CD4-positive, alpha-beta T cell treated with Interleukin-15 for 1 hour (primary cell): ENCODE measurements at regions not wholly inside any gene's neighbourhood (a gene's known extent, or its start where the extent isn't known, plus 50 kb on each side); places are given as distances from the start of the nearest gene placed in this dataset.
"Not testable (repeated sequence)": the region's sequence is repeated elsewhere in the genome, so short reads cannot be mapped to it uniquely, and the experiment has no call there.

ENCODE experiments used
- DNase-seq: peaks from one replicate; pipeline ENCODE4 v3.0.0-alpha.2; 2020

- no peak for DNase-seq
Observed at GRCh38 chr5:173667702-173668101, 51.3 kb upstream of the BOD1 start.

GRCh38 chr5:173668245-173668800, 51.9 kb upstream of the BOD1 start:
- no peak for DNase-seq

- no peak for DNase-seq
Observed at GRCh38 chr5:173668910-173669309, 52.5 kb upstream of the BOD1 start.

- DNase-seq = no peak
Observed at GRCh38 chr5:173669483-173669882, 53.0 kb upstream of the BOD1 start.

- DNase-seq = no peak
Observed at GRCh38 chr5:173670130-173670651, 53.7 kb upstream of the BOD1 start.

GRCh38 chr5:173670791-173671120, 54.3 kb upstream of the BOD1 start:
- DNase-seq = no peak

- no peak for DNase-seq
Observed at GRCh38 chr5:173671121-173671949, 54.9 kb upstream of the BOD1 start.

GRCh38 chr5:173672166-173672565, 55.7 kb upstream of the BOD1 start:
- no peak for DNase-seq

- no peak for DNase-seq
Observed at GRCh38 chr5:173672891-173673290, 56.4 kb upstream of the BOD1 start.

- no peak for DNase-seq
Observed at GRCh38 chr5:173673295-173674101, 57.0 kb upstream of the BOD1 start.

GRCh38 chr5:173675287-173675996, 59.0 kb upstream of the BOD1 start:
- no peak for DNase-seq

- no peak for DNase-seq
Observed at GRCh38 chr5:173676375-173676774, 59.9 kb upstream of the BOD1 start.

- DNase-seq = no peak
Observed at GRCh38 chr5:173677125-173677672, 60.7 kb upstream of the BOD1 start.

GRCh38 chr5:173679909-173680630, 63.6 kb upstream of the BOD1 start:
- DNase-seq = no peak

GRCh38 chr5:173680660-173681242, 64.3 kb upstream of the BOD1 start:
- peak; percentile 26 for DNase-seq

GRCh38 chr5:173682313-173682712, 65.9 kb upstream of the BOD1 start:
- no peak for DNase-seq

GRCh38 chr5:173684535-173684934, 68.1 kb upstream of the BOD1 start:
- DNase-seq = not testable (repeated sequence)

- no peak for DNase-seq
Observed at GRCh38 chr5:173686950-173687349, 70.5 kb upstream of the BOD1 start.

GRCh38 chr5:173688703-173689102, 72.3 kb upstream of the BOD1 start:
- no peak for DNase-seq

- DNase-seq = no peak
Observed at GRCh38 chr5:173689171-173689736, 72.8 kb upstream of the BOD1 start.

GRCh38 chr5:173689737-173690360, 73.4 kb upstream of the BOD1 start:
- DNase-seq = no peak
